Trophoblast cell (in vitro differentiated cells and primary cell): ENCODE measurements at regions not wholly inside any gene's neighbourhood (a gene's known extent, or its start where the extent isn't known, plus 50 kb on each side); places are given as distances from the start of the nearest gene placed in this dataset.

Experiments
- DNase-seq, 2 donors: peaks; one replicate each; pipeline ENCODE4 v3.0.0-alpha.2; 2016
- H2AFZ ChIP-seq: 2 replicates; pipeline ENCODE4 v1.6.1; 2013; ENCODE audit warnings: low read length, moderate library complexity, mild to moderate bottlenecking; ENCODE audit not compliant: insufficient read depth, poor library complexity
- H2AK5ac ChIP-seq: 2 replicates; pipeline ENCODE4 v1.6.1; 2013; ENCODE audit warnings: mild to moderate bottlenecking, low read length
- H2BK120ac ChIP-seq: 2 replicates; pipeline ENCODE4 v1.6.1; 2013; ENCODE audit warnings: low read length, mild to moderate bottlenecking, moderate library complexity; ENCODE audit not compliant: insufficient read depth, poor library complexity
- H2BK12ac ChIP-seq: 2 replicates; pipeline ENCODE4 v1.6.1; 2013; ENCODE audit warnings: mild to moderate bottlenecking, low read length, moderate library complexity
- H2BK5ac ChIP-seq: 2 replicates; pipeline ENCODE4 v1.6.1; 2013; ENCODE audit warnings: low read length, low read depth, moderate library complexity, mild to moderate bottlenecking; ENCODE audit not compliant: poor library complexity
- H3K14ac ChIP-seq: 2 replicates; pipeline ENCODE4 v1.6.1; 2013; ENCODE audit warnings: mild to moderate bottlenecking, low read length
- H3K18ac ChIP-seq: 2 replicates; pipeline ENCODE4 v1.6.1; 2013; ENCODE audit warnings: mild to moderate bottlenecking, low read length
- H3K23ac ChIP-seq: 2 replicates; pipeline ENCODE4 v1.6.1; 2013; ENCODE audit warnings: low read length
- H3K27ac ChIP-seq: 2 replicates; pipeline ENCODE4 v1.5.1; 2013; ENCODE audit warnings: low read depth, mild to moderate bottlenecking, inconsistent platforms, low read length, moderate library complexity
- H3K27me3 ChIP-seq: 2 replicates; pipeline ENCODE4 v1.6.1; 2013; ENCODE audit warnings: inconsistent platforms, mild to moderate bottlenecking, low read length, moderate library complexity; ENCODE audit not compliant: insufficient read depth
- H3K36me3 ChIP-seq, 2 experiments: 1 replicate in 1 of 2; 2 replicates in 1 of 2; pipeline ENCODE4 v1.6.1; 2013; ENCODE audit warnings: low read length in 2 of 2, mild to moderate bottlenecking in 2 of 2, moderate library complexity in 1 of 2; ENCODE audit not compliant: insufficient read depth in 2 of 2, control insufficient read depth in 1 of 2
- H3K4ac ChIP-seq: 2 replicates; pipeline ENCODE4 v1.6.1; 2013; ENCODE audit warnings: low read depth, mild to moderate bottlenecking, low read length, moderate library complexity
- H3K4me1 ChIP-seq, 2 experiments: 1 replicate in 1 of 2; 2 replicates in 1 of 2; pipeline ENCODE4 v1.6.1; 2013; ENCODE audit warnings: low read length in 2 of 2, mild to moderate bottlenecking in 2 of 2, moderate library complexity in 1 of 2; ENCODE audit not compliant: insufficient read depth in 2 of 2, control insufficient read depth in 1 of 2
- H3K4me2 ChIP-seq: 2 replicates; pipeline ENCODE4 v1.6.1; 2013; ENCODE audit warnings: inconsistent platforms, mild to moderate bottlenecking, low read length, moderate library complexity
- H3K4me3 ChIP-seq: 2 replicates; pipeline ENCODE4 v1.5.1; 2013; ENCODE audit warnings: mild to moderate bottlenecking, low read depth, low read length, inconsistent platforms
- H3K79me1 ChIP-seq: one replicate; pipeline ENCODE4 v1.6.1; 2013; ENCODE audit warnings: low read length
- H3K79me2 ChIP-seq: 2 replicates; pipeline ENCODE4 v1.6.1; 2013; ENCODE audit warnings: low read length, mild to moderate bottlenecking; ENCODE audit not compliant: control insufficient read depth, insufficient read depth, poor library complexity
- H3K9ac ChIP-seq: 2 replicates; pipeline ENCODE4 v1.6.1; 2013; ENCODE audit warnings: mild to moderate bottlenecking, low read length
- H3K9me3 ChIP-seq: 2 replicates; pipeline ENCODE4 v1.6.1; 2013; ENCODE audit warnings: low read depth, mild to moderate bottlenecking, control low read depth, inconsistent platforms, low read length; ENCODE audit not compliant: insufficient read depth
- H4K12ac ChIP-seq: 2 replicates; pipeline ENCODE4 v1.6.1; 2013; ENCODE audit warnings: low read depth, mild to moderate bottlenecking, low read length, moderate library complexity
- H4K8ac ChIP-seq: 2 replicates; pipeline ENCODE4 v1.6.1; 2013; ENCODE audit warnings: low read depth, mild to moderate bottlenecking, low read length, moderate library complexity
- H4K91ac ChIP-seq: one replicate; pipeline ENCODE4 v1.6.1; 2013; ENCODE audit warnings: low read depth, mild to moderate bottlenecking, low read length, moderate library complexity
- WGBS: extraction: QIAGEN DNeasy Blood & Tissue Kit; methylation state at CpG from one replicate; pipeline ENCODE4 v1.1.7; 2013; ENCODE audit warnings: missing lambda C conversion rate; ENCODE audit not compliant: insufficient read length, insufficient coverage; ENCODE audit errors: extremely low coverage; 5-methylcytosine and 5-hydroxymethylcytosine counted together

DNA sequence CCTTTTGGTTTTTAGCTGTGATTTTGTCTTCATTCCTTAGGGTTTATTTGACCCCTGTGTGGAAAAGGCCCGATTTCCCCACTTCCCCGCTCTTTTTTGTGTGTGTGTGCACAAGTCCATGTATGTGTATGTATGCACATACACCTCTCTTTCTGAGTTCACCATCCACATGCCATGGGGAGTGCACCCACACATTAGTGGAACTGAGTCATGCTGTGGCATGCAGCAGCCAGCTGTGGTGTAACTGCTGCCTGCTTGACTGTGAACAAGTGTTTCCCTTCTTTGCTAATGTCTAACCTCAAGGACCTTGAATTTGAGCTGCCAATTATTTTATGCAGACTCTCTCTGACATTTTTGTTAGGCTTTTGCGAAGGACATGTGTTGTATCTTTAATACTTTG lies 434.9 kb upstream of the TPM1 start:
- H3K27ac ChIP-seq: no peak overlapping the region
- H3K27me3 ChIP-seq: no peaks in the 10 kb centered on the region

DNA sequence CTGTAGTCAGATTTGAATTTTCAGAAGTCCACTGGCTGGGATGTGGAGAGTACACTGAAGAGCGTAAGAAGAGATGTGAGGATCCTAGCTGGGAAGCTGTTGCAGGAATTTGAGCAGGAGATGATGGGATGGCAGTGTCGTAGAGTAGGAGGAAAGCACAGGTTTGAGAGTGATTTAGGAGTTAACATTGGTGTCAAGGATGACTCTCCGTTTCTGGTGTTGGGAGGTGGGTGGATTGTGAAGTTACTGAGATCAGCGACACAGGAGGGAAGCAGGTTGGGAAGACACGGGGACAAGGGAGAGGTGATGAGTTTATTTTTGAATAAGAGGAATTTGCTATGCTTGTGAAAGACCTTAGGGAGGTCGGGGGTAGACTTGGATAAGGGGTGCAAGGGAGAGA lies 434.2 kb upstream of the TPM1 start:
- H4K91ac ChIP-seq: no peak overlapping the region
- H3K9me3 ChIP-seq: no peaks in the 10 kb centered on the region
- DNase-seq: no peak
- no peak overlapping the region for H2BK12ac ChIP-seq
- 100% methylated on average over 1 of the region's 6 CpGs for WGBS
- H3K79me1 ChIP-seq: no peaks in the 10 kb centered on the region
- H3K23ac ChIP-seq: no peak overlapping the region
- no peak overlapping the region for H4K8ac ChIP-seq
- no peak overlapping the region for H3K14ac ChIP-seq
- H3K36me3 ChIP-seq: peaks cover 0 to 2% of the 10 kb centered on the region in 2 experiments
- H4K12ac ChIP-seq: no peak overlapping the region
- no peak overlapping the region for H3K18ac ChIP-seq
- H3K4ac ChIP-seq: no peak overlapping the region
- no peak overlapping the region for H2AK5ac ChIP-seq
- no peak overlapping the region for H2BK120ac ChIP-seq
- no peak overlapping the region for H3K4me2 ChIP-seq
- peaks cover 0 to 3% of the 10 kb centered on the region in 2 experiments for H3K4me1 ChIP-seq
- H3K79me2 ChIP-seq: no peaks in the 10 kb centered on the region
- H3K27ac ChIP-seq: no peak overlapping the region
- H3K9ac ChIP-seq: no peak overlapping the region
- H2BK5ac ChIP-seq: no peak overlapping the region
- H2AFZ ChIP-seq: no peak overlapping the region
- H3K27me3 ChIP-seq: no peaks in the 10 kb centered on the region
- no peak overlapping the region for H3K4me3 ChIP-seq

More for the DNA sequence above, 434.9 kb upstream of the TPM1 start:
- DNase-seq: no peak
- peak overlapping the region; percentile 5 for H3K23ac ChIP-seq
- H2BK12ac ChIP-seq: no peak overlapping the region
- no peak overlapping the region for H3K14ac ChIP-seq
- no peak overlapping the region for H3K4ac ChIP-seq
- no peaks in the 10 kb centered on the region for H3K79me1 ChIP-seq
- H2BK5ac ChIP-seq: no peak overlapping the region
- H3K4me3 ChIP-seq: no peak overlapping the region
- H4K12ac ChIP-seq: no peak overlapping the region
- peaks cover 0 to 2% of the 10 kb centered on the region in 2 experiments for H3K36me3 ChIP-seq
- H3K4me1 ChIP-seq: peaks cover 0 to 3% of the 10 kb centered on the region in 2 experiments
- H3K18ac ChIP-seq: no peak overlapping the region
- WGBS: no CpG with 5 or more reads among the region's 3 CpGs
- no peaks in the 10 kb centered on the region for H3K9me3 ChIP-seq
- H2AFZ ChIP-seq: no peak overlapping the region
- H4K8ac ChIP-seq: no peak overlapping the region
- H4K91ac ChIP-seq: no peak overlapping the region
- no peak overlapping the region for H3K4me2 ChIP-seq
- H2BK120ac ChIP-seq: no peak overlapping the region
- no peak overlapping the region for H3K9ac ChIP-seq
- H3K79me2 ChIP-seq: no peaks in the 10 kb centered on the region
- H2AK5ac ChIP-seq: no peak overlapping the region

DNA sequence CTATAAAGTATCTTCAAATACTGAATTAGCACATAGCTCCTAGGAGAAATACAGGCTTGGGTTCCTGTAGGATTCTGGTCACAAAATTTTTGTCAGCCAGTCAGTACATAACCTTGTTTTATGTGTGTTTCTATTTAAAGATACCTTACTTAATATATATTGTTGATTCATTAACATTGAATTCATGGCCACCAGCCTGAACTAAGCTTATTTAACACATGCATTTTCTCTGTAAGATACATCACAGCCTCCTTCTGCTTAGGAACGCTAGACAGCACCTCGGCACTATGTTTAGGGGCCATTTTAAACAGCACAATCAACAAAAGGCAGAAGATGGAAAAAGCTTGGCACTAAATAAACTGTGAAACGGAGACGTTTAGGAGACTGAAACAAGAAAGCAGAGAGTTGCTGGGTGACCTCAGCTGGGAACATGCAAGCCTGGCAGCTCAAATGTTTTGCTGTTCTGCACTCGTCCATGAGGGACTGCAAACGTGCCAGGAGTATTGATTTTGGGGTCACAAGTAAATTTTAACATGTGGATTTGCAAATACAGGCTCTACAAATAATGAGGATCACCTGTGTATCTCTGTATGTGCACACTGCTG lies 432.2 kb upstream of the TPM1 start:
- H2BK12ac ChIP-seq: no peak overlapping the region
- H3K27ac ChIP-seq: no peak overlapping the region
- no peak overlapping the region for H2BK5ac ChIP-seq
- no peak overlapping the region for H3K18ac ChIP-seq
- H3K79me2 ChIP-seq: no peaks in the 10 kb centered on the region
- WGBS: no CpG with 5 or more reads among the region's 6 CpGs
- DNase-seq: no peak
- H3K27me3 ChIP-seq: no peaks in the 10 kb centered on the region
- H3K79me1 ChIP-seq: no peaks in the 10 kb centered on the region
- H4K8ac ChIP-seq: no peak overlapping the region
- H2AFZ ChIP-seq: no peak overlapping the region
- no peak overlapping the region for H4K91ac ChIP-seq
- H3K23ac ChIP-seq: no peak overlapping the region
- no peak overlapping the region for H2AK5ac ChIP-seq
- H4K12ac ChIP-seq: no peak overlapping the region
- H3K14ac ChIP-seq: no peak overlapping the region
- no peak overlapping the region for H3K4me3 ChIP-seq
- H3K9ac ChIP-seq: no peak overlapping the region
- peaks cover 0 to 2% of the 10 kb centered on the region in 2 experiments for H3K36me3 ChIP-seq
- H2BK120ac ChIP-seq: no peak overlapping the region
- H3K4me1 ChIP-seq: peaks cover 0 to 3% of the 10 kb centered on the region in 2 experiments
- no peak overlapping the region for H3K4me2 ChIP-seq
- H3K4ac ChIP-seq: no peak overlapping the region
- no peaks in the 10 kb centered on the region for H3K9me3 ChIP-seq

DNA sequence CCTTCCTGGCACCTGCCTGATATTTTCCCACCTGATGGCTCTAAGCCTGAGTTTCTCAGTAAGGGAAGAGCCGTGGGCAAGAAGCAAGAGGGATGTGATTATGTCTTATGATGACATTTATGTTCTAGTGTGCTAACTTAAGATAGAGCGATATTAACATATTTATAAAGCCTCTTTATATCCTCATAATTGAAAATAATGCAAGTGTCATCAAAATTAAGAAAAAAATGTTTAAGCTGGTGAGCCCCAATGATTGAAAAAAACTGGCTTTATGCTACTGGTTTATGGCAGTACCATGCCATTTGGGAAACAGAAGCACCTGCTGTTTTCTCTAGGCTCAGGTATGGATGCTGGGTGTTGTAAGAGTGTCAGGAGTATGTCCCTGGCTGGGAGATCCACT lies 431.5 kb upstream of the TPM1 start:
- no peak overlapping the region for H2AK5ac ChIP-seq
- H4K8ac ChIP-seq: no peak overlapping the region
- no peaks in the 10 kb centered on the region for H3K27me3 ChIP-seq
- no CpG with 5 or more reads among the region's 2 CpGs for WGBS
- H2BK12ac ChIP-seq: no peak overlapping the region
- no peak overlapping the region for H3K18ac ChIP-seq
- no peaks in the 10 kb centered on the region for H3K79me1 ChIP-seq
- no peak overlapping the region for H3K9ac ChIP-seq
- no peak for DNase-seq
- H3K27ac ChIP-seq: no peak overlapping the region
- H4K91ac ChIP-seq: no peak overlapping the region
- peaks cover 0 to 3% of the 10 kb centered on the region in 2 experiments for H3K4me1 ChIP-seq
- H3K14ac ChIP-seq: no peak overlapping the region
- H3K9me3 ChIP-seq: no peaks in the 10 kb centered on the region
- no peak overlapping the region for H3K4me3 ChIP-seq
- no peak overlapping the region for H3K23ac ChIP-seq
- no peak overlapping the region for H4K12ac ChIP-seq
- no peak overlapping the region for H3K4me2 ChIP-seq
- no peak overlapping the region for H3K4ac ChIP-seq
- no peaks in the 10 kb centered on the region for H3K79me2 ChIP-seq
- no peak overlapping the region for H2BK5ac ChIP-seq
- no peak overlapping the region for H2BK120ac ChIP-seq
- no peak overlapping the region for H2AFZ ChIP-seq
- peaks cover 0 to 2% of the 10 kb centered on the region in 2 experiments for H3K36me3 ChIP-seq
